ENCODE measurements at regions not wholly inside any gene's neighbourhood (a gene's known extent, or its start where the extent isn't known, plus 50 kb on each side); places are given as distances from the start of the nearest gene placed in this dataset.
"Not testable (repeated sequence)": the region's sequence is repeated elsewhere in the genome, so short reads cannot be mapped to it uniquely, and the experiment has no call there.

GRCh38 chr2:133624551-133624950 is 56.3 kb upstream of the NCKAP5 start:
- DNase-seq (ENCODE audit: low read depth in 2 of 2) = no peak

- DNase-seq (ENCODE audit: low read depth in 2 of 2) = no peak
Observed at GRCh38 chr2:133627741-133628140, 59.5 kb upstream of the NCKAP5 start.

GRCh38 chr2:133633309-133633708 is 65.0 kb upstream of the NCKAP5 start:
- DNase-seq (ENCODE audit: low read depth in 2 of 2) = no peak

- no peak for DNase-seq (ENCODE audit: low read depth in 2 of 2)
Observed at GRCh38 chr2:133633881-133634409, 65.7 kb upstream of the NCKAP5 start.

- no peak for DNase-seq (ENCODE audit: low read depth in 2 of 2)
Observed at GRCh38 chr2:133635131-133635530, 66.9 kb upstream of the NCKAP5 start.

GRCh38 chr2:133636287-133636686 is 68.0 kb upstream of the NCKAP5 start:
- no peak for DNase-seq (ENCODE audit: low read depth in 2 of 2)

- DNase-seq (ENCODE audit: low read depth in 2 of 2) = no peak
Observed at GRCh38 chr2:133640103-133640502, 71.8 kb upstream of the NCKAP5 start.

- DNase-seq (ENCODE audit: low read depth in 2 of 2) = no peak
Observed at GRCh38 chr2:133641497-133641896, 73.2 kb upstream of the NCKAP5 start.

- DNase-seq (ENCODE audit: low read depth in 2 of 2) = no peak
Observed at GRCh38 chr2:133641942-133642725, 73.9 kb upstream of the NCKAP5 start.

- no peak for DNase-seq (ENCODE audit: low read depth in 2 of 2)
Observed at GRCh38 chr2:133642791-133643191, 74.5 kb upstream of the NCKAP5 start.

- DNase-seq (ENCODE audit: low read depth in 2 of 2) = no peak
Observed at GRCh38 chr2:133643863-133644262, 75.6 kb upstream of the NCKAP5 start.

- DNase-seq (ENCODE audit: low read depth in 2 of 2) = no peak
Observed at GRCh38 chr2:133644846-133645245, 76.6 kb upstream of the NCKAP5 start.

GRCh38 chr2:133647386-133647785 is 79.1 kb upstream of the NCKAP5 start:
- not testable (repeated sequence) for DNase-seq (ENCODE audit: low read depth in 2 of 2)

GRCh38 chr2:133651861-133652260 is 83.6 kb upstream of the NCKAP5 start:
- no peak for DNase-seq (ENCODE audit: low read depth in 2 of 2)

- DNase-seq (ENCODE audit: low read depth in 2 of 2) = no peak
Observed at GRCh38 chr2:133652398-133652797, 84.1 kb upstream of the NCKAP5 start.

GRCh38 chr2:133653056-133653455 is 84.8 kb upstream of the NCKAP5 start:
- DNase-seq (ENCODE audit: low read depth in 2 of 2) = no peak

- DNase-seq (ENCODE audit: low read depth in 2 of 2) = no peak
Observed at GRCh38 chr2:133654949-133655348, 86.7 kb upstream of the NCKAP5 start.

- DNase-seq (ENCODE audit: low read depth in 2 of 2) = no peak
Observed at GRCh38 chr2:133655610-133656009, 87.3 kb upstream of the NCKAP5 start.

GRCh38 chr2:133657591-133657990 is 89.3 kb upstream of the NCKAP5 start:
- no peak for DNase-seq (ENCODE audit: low read depth in 2 of 2)

GRCh38 chr2:133658020-133658903 is 90.0 kb upstream of the NCKAP5 start:
- no peak for DNase-seq (ENCODE audit: low read depth in 2 of 2)

- DNase-seq (ENCODE audit: low read depth in 2 of 2) = no peak
Observed at GRCh38 chr2:133660510-133660909, 92.2 kb upstream of the NCKAP5 start.

GRCh38 chr2:133661392-133661791 is 93.1 kb upstream of the NCKAP5 start:
- DNase-seq (ENCODE audit: low read depth in 2 of 2) = no peak

GRCh38 chr2:133666621-133667020 is 98.4 kb upstream of the NCKAP5 start:
- no peak for DNase-seq (ENCODE audit: low read depth in 2 of 2)

Measured in activated CD4-positive, alpha-beta T cell treated with anti-CD3 and anti-CD28 coated beads for 24 hours (primary cell).